Suprapubic skin (tissue), 4 donors: ENCODE measurements at regions not wholly inside any gene's neighbourhood (a gene's known extent, or its start where the extent isn't known, plus 50 kb on each side); places are given as distances from the start of the nearest gene placed in this dataset.

Source experiments
- DNase-seq, 2 donors: peaks; one replicate each; pipeline ENCODE4 v3.0.0-alpha.2; 2019; ENCODE audit warnings: low spot score in 2 of 2
- H3K27ac ChIP-seq: fragments of 200-600 bp; sonication (generic); one replicate; pipeline ENCODE4 v1.5.1; 2019
- H3K27me3 ChIP-seq: fragments of 200-600 bp; sonication (generic); one replicate; pipeline ENCODE4 v1.5.1; 2019
- H3K36me3 ChIP-seq: fragments of 200-600 bp; sonication (generic); one replicate; pipeline ENCODE4 v1.5.1; 2019
- H3K4me1 ChIP-seq: fragments of 200-600 bp; sonication (generic); one replicate; pipeline ENCODE4 v1.5.1; 2019
- H3K4me3 ChIP-seq: fragments of 200-600 bp; sonication (generic); one replicate; pipeline ENCODE4 v1.5.1; 2019; ENCODE audit warnings: mild to moderate bottlenecking
- H3K9me3 ChIP-seq: fragments of 200-600 bp; sonication (generic); one replicate; pipeline ENCODE4 v1.5.1; 2019
- CTCF ChIP-seq, 2 donors: fragments of 200-600 bp in 1 of 2; fragments of 450-650 bp in 1 of 2; sonication (generic) in 1 of 2; IDR thresholded peaks; one replicate each; pipeline ENCODE4 v1.5.1; 2016 to 2019; ENCODE audit warnings: antibody characterized with exemption in 2 of 2, mild to moderate bottlenecking in 1 of 2, moderate library complexity in 1 of 2
- EP300 ChIP-seq: sonication (generic); formaldehyde crosslinking; IDR thresholded peaks from one replicate; pipeline ENCODE4 v1.6.1; 2017; ENCODE audit warnings: antibody characterized with exemption
- POLR2A ChIP-seq, 2 donors: fragments of 450-650 bp; IDR thresholded peaks; one replicate each; pipeline ENCODE4 v1.6.1; 2017; ENCODE audit warnings: antibody characterized with exemption in 2 of 2, mild to moderate bottlenecking in 2 of 2, moderate library complexity in 2 of 2
- POLR2AphosphoS5 ChIP-seq, 3 donors: sonication (generic); formaldehyde crosslinking; IDR thresholded peaks; one replicate each; pipeline ENCODE4 v1.6.1; 2017; ENCODE audit warnings: antibody characterized with exemption in 3 of 3
- WGBS: methylation state at CpG from one replicate; pipeline ENCODE4 v1.1.5; 2018; 5-methylcytosine and 5-hydroxymethylcytosine counted together

GRCh38 chr7:1349351-1349761 is 109.9 kb downstream of the MICALL2 start:
- peaks cover 95% of the 10 kb centered on the region for H3K27me3 ChIP-seq
- DNase-seq, result no peak

GRCh38 chr7:1351881-1352625 is 107.2 kb downstream of the MICALL2 start:
- WGBS, result 73% methylated on average over 8 of the region's 30 CpGs
- no peak for DNase-seq
- peaks cover 93% of the 10 kb centered on the region for H3K27me3 ChIP-seq
- H3K4me1 ChIP-seq, result peaks cover 4% of the 10 kb centered on the region
- no peak overlapping the region for H3K27ac ChIP-seq
- H3K36me3 ChIP-seq, result no peaks in the 10 kb centered on the region
- no peak for TF ChIP-seq CTCF (IDR thresholded peaks at IDR 0.05)
- no peak for TF ChIP-seq POLR2AphosphoS5 (IDR thresholded peaks at IDR 0.05)
- no peak for TF ChIP-seq POLR2A (IDR thresholded peaks at IDR 0.05)
- no peak for TF ChIP-seq EP300
- no peaks in the 10 kb centered on the region for H3K9me3 ChIP-seq
- H3K4me3 ChIP-seq, result no peak overlapping the region

More at GRCh38 chr7:1349351-1349761, 109.9 kb downstream of the MICALL2 start:
- H3K9me3 ChIP-seq, result no peaks in the 10 kb centered on the region
- 72% methylated on average over 8 of the region's 15 CpGs for WGBS
- no peaks in the 10 kb centered on the region for H3K36me3 ChIP-seq
- no peak overlapping the region for H3K4me3 ChIP-seq
- H3K4me1 ChIP-seq, result no peaks in the 10 kb centered on the region
- TF ChIP-seq EP300, result no peak
- TF ChIP-seq POLR2AphosphoS5 (IDR thresholded peaks at IDR 0.05), result no peak
- TF ChIP-seq POLR2A (IDR thresholded peaks at IDR 0.05), result no peak
- no peak for TF ChIP-seq CTCF (IDR thresholded peaks at IDR 0.05)
- no peak overlapping the region for H3K27ac ChIP-seq

- Histone ChIP-seq H3K27me3 (peaks cover 87% of the 10 kb centered on the region), H3K27ac (no peak overlapping the region), H3K4me1 (peaks cover 4% of the 10 kb centered on the region), H3K9me3 (no peaks in the 10 kb centered on the region), H3K4me3 (no peak overlapping the region), H3K36me3 (no peaks in the 10 kb centered on the region)
- DNase-seq, result no peak
- 77% methylated on average over 22 of the region's 27 CpGs for WGBS
- TF ChIP-seq POLR2AphosphoS5 (IDR thresholded peaks at IDR 0.05) (no peak), POLR2A (IDR thresholded peaks at IDR 0.05) (no peak), EP300 (no peak), CTCF (IDR thresholded peaks at IDR 0.05) (no peak)
These were observed 106.5 kb downstream of the MICALL2 start for GRCh38 chr7:1352656-1353271.

- H3K36me3 ChIP-seq, result no peaks in the 10 kb centered on the region
- no peak overlapping the region for H3K4me3 ChIP-seq
- H3K27me3 ChIP-seq, result peaks cover 66% of the 10 kb centered on the region
- DNase-seq, result peak; percentile 47 to 49
- WGBS, result 72% methylated on average over 19 of the region's 32 CpGs
- TF ChIP-seq EP300, result no peak
- TF ChIP-seq CTCF (IDR thresholded peaks at IDR 0.05), result no peak
- no peak for TF ChIP-seq POLR2AphosphoS5 (IDR thresholded peaks at IDR 0.05)
- peaks cover 4% of the 10 kb centered on the region for H3K4me1 ChIP-seq
- no peak overlapping the region for H3K27ac ChIP-seq
- no peaks in the 10 kb centered on the region for H3K9me3 ChIP-seq
These were observed 104.4 kb downstream of the MICALL2 start for GRCh38 chr7:1354661-1355567.
